Transverse colon (tissue), 4 donors: ENCODE measurements at regions not wholly inside any gene's neighbourhood (a gene's known extent, or its start where the extent isn't known, plus 50 kb on each side); places are given as distances from the start of the nearest gene placed in this dataset.

Experiments
- DNase-seq: peaks from one replicate; pipeline ENCODE4 v3.0.0-alpha.2; 2019
- H3K27ac ChIP-seq, 4 donors: fragments of 200-600 bp; sonication (generic); 2 replicates each; pipeline ENCODE4 v1.5.1; 2016 to 2018; ENCODE audit warnings: inconsistent platforms in 4 of 4
- H3K27me3 ChIP-seq: fragments of 200-600 bp; sonication (generic); 2 replicates; pipeline ENCODE4 v1.5.1; 2017; ENCODE audit warnings: inconsistent platforms
- H3K36me3 ChIP-seq, 4 donors: fragments of 200-600 bp; sonication (generic); 2 replicates each; pipeline ENCODE4 v1.5.1; 2017 to 2019; ENCODE audit warnings: inconsistent platforms in 4 of 4
- H3K4me1 ChIP-seq, 4 donors: fragments of 200-600 bp; sonication (generic); 2 replicates each; pipeline ENCODE4 v1.5.1; 2017 to 2020; ENCODE audit warnings: inconsistent platforms in 4 of 4
- H3K4me3 ChIP-seq, 4 donors: fragments of 200-600 bp; sonication (generic); 1 replicate in 1 of 4; 2 replicates in 3 of 4; pipeline versions ENCODE4 v1.5.1 to v1.6.1; 2017 to 2019; ENCODE audit warnings: inconsistent platforms in 4 of 4
- H3K9me3 ChIP-seq, 2 donors: fragments of 200-600 bp; sonication (generic); 2 replicates each; pipeline ENCODE4 v1.5.1; 2017 to 2019; ENCODE audit warnings: inconsistent platforms in 2 of 2
- EP300 ChIP-seq: sonication (generic); formaldehyde crosslinking; IDR thresholded peaks from one replicate; pipeline ENCODE4 v1.6.1; 2017; ENCODE audit warnings: antibody characterized with exemption, low read depth
- POLR2A ChIP-seq: fragments of 450-650 bp; IDR thresholded peaks from one replicate; pipeline ENCODE4 v1.6.1; 2016; ENCODE audit warnings: antibody characterized with exemption, mild to moderate bottlenecking, moderate library complexity
- POLR2AphosphoS5 ChIP-seq, 3 donors: sonication (generic); formaldehyde crosslinking; IDR thresholded peaks; one replicate each; pipeline ENCODE4 v1.6.1; 2016; ENCODE audit warnings: antibody characterized with exemption in 3 of 3
- WGBS, 2 donors: methylation state at CpG; one replicate each; pipeline ENCODE4 v1.1.5; 2018; ENCODE audit warnings: low coverage in 1 of 2; 5-methylcytosine and 5-hydroxymethylcytosine counted together
- in situ Hi-C, 4 donors: fragments of 200-750 bp; cut with MboI; loops; one replicate each; pipeline versions ENCODE4 v1.15.0 to v1.15.1; 2017; ENCODE audit warnings: low sequenced_read_pairs in 3 of 4, low pct_ligation_motif_present in 1 of 4, low pct_unique_long_range_greater_than_20kb in 1 of 4
- intact Hi-C: fragments of 100-400 bp; cut with DNase I; formaldehyde crosslinking; loops from one replicate; pipeline ENCODE4 v1.15.1; 2023; ENCODE audit warnings: low total_unique reads
- TF ChIP-seq, protein P1 (sequence below), 5 experiments: fragments of 200-600 bp in 3 of 5; fragments of 450-650 bp in 2 of 5; sonication (generic) in 3 of 5; IDR thresholded peaks; 1 replicate in 2 of 5; 2 replicates in 3 of 5; pipeline ENCODE4 v1.5.1; 2016 to 2017; ENCODE audit warnings: antibody characterized with exemption in 5 of 5, inconsistent platforms in 3 of 5, mild to moderate bottlenecking in 2 of 5, moderate library complexity in 1 of 5

DNA sequence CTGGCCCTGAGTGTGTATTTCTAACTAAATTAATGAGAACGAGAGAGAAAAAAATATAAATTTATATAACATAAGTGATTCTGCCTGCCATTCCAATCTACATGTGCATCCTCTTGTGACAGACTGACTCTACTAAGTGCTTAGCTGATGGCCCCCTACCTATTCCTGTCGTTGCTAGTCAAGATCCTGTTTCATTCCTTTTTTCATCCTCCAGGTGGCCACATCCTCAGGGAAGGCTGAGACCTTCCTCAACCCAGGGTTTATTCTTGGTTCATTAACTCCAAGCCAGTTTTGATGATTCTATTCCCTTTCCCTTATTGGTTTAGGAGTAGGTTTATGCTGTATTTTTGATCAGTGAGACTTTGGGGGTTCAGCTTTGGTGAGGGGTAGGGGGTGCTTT is 201.3 kb downstream of the C9orf152 start:
- Histone ChIP-seq H3K27ac (no peak overlapping the region), H3K9me3 (no peaks in the 10 kb centered on the region), H3K36me3 (no peaks in the 10 kb centered on the region), H3K4me1 (no peaks in the 10 kb centered on the region), H3K4me3 (no peak overlapping the region), H3K27me3 (no peaks in the 10 kb centered on the region)
- TF ChIP-seq POLR2A (no peak), EP300 (no peak)
- WGBS, 2 donors = 70 to 82% methylated on average over 2 of the region's 2 CpGs
- in situ Hi-C loops (no loop called here), intact Hi-C loops (no loop called here)
- DNase-seq = no peak

DNA sequence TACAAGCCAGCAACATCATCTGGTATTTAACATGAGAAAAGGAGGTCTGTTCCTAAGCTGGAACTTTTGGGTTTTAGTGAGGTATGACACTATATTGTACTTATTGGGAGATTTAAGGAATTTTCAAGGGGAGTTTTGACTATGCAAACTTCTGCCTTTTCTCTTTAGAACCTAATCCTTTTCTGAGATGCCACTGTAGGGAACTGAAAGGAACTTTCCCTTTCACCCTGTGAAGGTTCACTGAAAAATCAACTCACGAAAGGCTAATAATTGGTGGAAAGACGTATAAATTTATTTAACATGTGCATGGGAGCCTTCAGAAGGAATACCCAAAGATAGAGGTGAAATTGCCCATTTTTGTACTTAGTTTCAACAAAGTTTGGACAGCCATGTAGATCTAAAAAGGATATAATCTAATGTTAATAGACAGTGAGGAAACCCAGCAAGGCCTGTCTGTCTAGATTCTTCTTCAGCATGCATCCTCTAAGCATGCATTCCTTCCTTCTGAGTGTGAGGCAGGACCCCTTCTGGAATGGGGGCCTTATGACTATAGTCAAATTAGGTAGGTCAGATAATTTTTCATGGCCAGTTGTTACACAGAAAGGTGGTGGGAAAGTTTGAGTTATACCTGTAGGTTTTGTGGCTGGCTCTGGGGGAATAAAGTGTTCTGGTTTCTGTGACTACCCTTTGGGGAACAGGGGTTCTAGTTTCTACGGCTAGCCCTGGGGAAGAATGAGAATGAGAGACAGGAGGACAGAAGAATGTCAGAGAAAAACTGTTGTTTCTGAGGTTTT is 200.3 kb downstream of the C9orf152 start:
- no peak for TF ChIP-seq POLR2AphosphoS5 (IDR thresholded peaks at IDR 0.05)
- TF ChIP-seq POLR2A = no peak
- TF ChIP-seq EP300 = no peak
- TF ChIP-seq, protein P1, sequence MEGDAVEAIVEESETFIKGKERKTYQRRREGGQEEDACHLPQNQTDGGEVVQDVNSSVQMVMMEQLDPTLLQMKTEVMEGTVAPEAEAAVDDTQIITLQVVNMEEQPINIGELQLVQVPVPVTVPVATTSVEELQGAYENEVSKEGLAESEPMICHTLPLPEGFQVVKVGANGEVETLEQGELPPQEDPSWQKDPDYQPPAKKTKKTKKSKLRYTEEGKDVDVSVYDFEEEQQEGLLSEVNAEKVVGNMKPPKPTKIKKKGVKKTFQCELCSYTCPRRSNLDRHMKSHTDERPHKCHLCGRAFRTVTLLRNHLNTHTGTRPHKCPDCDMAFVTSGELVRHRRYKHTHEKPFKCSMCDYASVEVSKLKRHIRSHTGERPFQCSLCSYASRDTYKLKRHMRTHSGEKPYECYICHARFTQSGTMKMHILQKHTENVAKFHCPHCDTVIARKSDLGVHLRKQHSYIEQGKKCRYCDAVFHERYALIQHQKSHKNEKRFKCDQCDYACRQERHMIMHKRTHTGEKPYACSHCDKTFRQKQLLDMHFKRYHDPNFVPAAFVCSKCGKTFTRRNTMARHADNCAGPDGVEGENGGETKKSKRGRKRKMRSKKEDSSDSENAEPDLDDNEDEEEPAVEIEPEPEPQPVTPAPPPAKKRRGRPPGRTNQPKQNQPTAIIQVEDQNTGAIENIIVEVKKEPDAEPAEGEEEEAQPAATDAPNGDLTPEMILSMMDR (IDR thresholded peaks at IDR 0.05) = no peak
- DNase-seq = no peak
- whole genome bisulfite sequencing, 2 donors = 80 to 100% methylated on average over 3 of the region's 3 CpGs
- no peak overlapping the region for H3K4me3 ChIP-seq
- intact Hi-C loops (no loop called here), in situ Hi-C loops (no loop called here)
- H3K4me1 ChIP-seq = no peaks in the 10 kb centered on the region
- H3K9me3 ChIP-seq = no peaks in the 10 kb centered on the region
- no peaks in the 10 kb centered on the region for H3K36me3 ChIP-seq
- H3K27me3 ChIP-seq = no peaks in the 10 kb centered on the region
- H3K27ac ChIP-seq = no peak overlapping the region

DNA sequence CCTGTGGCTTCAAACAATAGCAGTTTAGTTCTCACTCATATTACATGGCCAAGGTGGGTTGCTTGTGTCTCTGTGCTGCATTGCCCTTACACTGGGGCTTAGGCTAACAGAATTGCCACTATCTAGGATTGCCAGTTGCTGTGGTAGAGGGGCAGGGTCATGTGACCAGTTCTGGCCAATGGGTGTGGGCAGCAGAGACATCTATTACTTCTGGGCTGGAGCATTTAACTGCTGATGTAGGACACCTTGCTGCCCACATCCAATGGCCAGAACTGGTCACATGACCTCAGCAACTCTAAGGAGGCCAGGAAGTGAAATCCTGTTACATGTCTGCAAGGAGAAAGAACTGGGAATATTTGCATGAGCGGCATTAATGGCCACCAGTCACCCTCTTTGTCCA is 199.3 kb downstream of the C9orf152 start:
- Histone ChIP-seq H3K4me1 (no peaks in the 10 kb centered on the region), H3K36me3 (no peaks in the 10 kb centered on the region), H3K27me3 (no peaks in the 10 kb centered on the region), H3K4me3 (no peak overlapping the region), H3K27ac (no peak overlapping the region), H3K9me3 (no peaks in the 10 kb centered on the region)
- TF ChIP-seq EP300 = no peak
- TF ChIP-seq, protein P1 (IDR thresholded peaks at IDR 0.05) = no peak
- no peak for TF ChIP-seq POLR2A
- TF ChIP-seq POLR2AphosphoS5 (IDR thresholded peaks at IDR 0.05) = no peak
- intact Hi-C loops (no loop called here), in situ Hi-C loops (no loop called here)
- no peak for DNase-seq
- WGBS, 2 donors = 93 to 100% methylated on average over 1 of the region's 1 CpG

DNA sequence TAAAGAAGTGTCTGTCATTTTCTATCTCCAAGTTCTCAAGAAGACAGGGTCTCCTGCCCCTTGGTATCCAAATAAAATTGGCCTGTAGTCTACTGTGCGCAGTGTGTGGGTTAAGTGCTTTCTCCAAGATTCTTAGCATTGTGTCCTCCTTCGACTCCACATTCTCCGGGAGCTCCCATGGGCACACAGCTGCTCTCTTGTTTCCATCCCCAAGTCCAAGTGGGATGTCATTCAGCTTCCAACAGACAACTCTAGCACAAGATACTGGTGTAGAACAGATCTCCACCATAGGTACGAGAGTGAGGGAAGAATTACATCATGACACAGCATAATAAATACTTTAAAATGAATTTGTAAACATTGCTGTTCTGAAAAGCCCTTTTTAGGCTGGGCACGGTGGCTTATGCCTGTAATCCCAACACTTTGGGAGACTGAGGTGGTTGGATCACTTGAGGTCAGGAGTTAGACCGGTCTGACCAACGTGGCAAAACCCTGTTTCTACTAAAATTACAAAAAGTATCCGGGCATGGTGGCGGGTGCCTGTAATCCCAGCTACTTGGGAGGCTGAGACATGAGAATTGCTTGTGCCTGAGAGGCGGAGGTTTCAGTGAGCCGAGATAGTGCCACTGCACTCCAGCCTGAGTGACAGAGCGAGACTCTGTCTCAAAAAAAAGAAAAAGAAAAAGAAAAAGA is 196.2 kb downstream of the C9orf152 start:
- Histone ChIP-seq H3K27ac (no peak overlapping the region), H3K36me3 (no peaks in the 10 kb centered on the region), H3K4me1 (no peaks in the 10 kb centered on the region), H3K4me3 (no peak overlapping the region), H3K27me3 (no peaks in the 10 kb centered on the region), H3K9me3 (no peaks in the 10 kb centered on the region)
- intact Hi-C loops (no loop called here), in situ Hi-C loops (no loop called here)
- 89 to 91% methylated on average over 10 to 12 of the region's 12 CpGs for WGBS, 2 donors
- TF ChIP-seq POLR2A = no peak
- TF ChIP-seq, protein P1 (IDR thresholded peaks at IDR 0.05) = no peak
- no peak for TF ChIP-seq EP300
- no peak for TF ChIP-seq POLR2AphosphoS5 (IDR thresholded peaks at IDR 0.05)
- DNase-seq = no peak
